OCI-LY7 (cell line): ENCODE measurements at regions not wholly inside any gene's neighbourhood (a gene's known extent, or its start where the extent isn't known, plus 50 kb on each side); places are given as distances from the start of the nearest gene placed in this dataset.

Experiments used
- BruUV-seq: library from RNA; stranded (reverse); fragments of 400-500 nt; replicated peaks from 2 replicates; lab custom pipeline; 2021; lab: Mats Ljungman, UMichigan
- CTCF ChIA-PET: fragments of 300-600 bp; sonication (Branson Sonifier 250); formaldehyde crosslinking; loops from one replicate; lab custom pipeline; 2022; ENCODE audit warnings: antibody characterized with exemption; ENCODE audit not compliant: unreplicated experiment; lab: Charles Lee
- POLR2A ChIA-PET: fragments of 300-600 bp; sonication (Branson Sonifier 250); formaldehyde crosslinking; loops from one replicate; lab custom pipeline; 2022; ENCODE audit warnings: antibody characterized with exemption; lab: Charles Lee
- DNase-seq: peaks from one replicate; pipeline ENCODE4 v3.0.0-alpha.2; 2015; ENCODE audit warnings: low spot score
- H2AFZ ChIP-seq: fragments of 200-600 bp; sonication (generic), shearing (Covaris generic); 2 replicates; pipeline ENCODE4 v1.6.1; 2014; ENCODE audit warnings: mild to moderate bottlenecking, antibody characterized with exemption, low read length, moderate library complexity
- H3K27ac ChIP-seq: fragments of 200-600 bp; sonication (generic); 2 replicates; pipeline ENCODE4 v1.5.1; 2014; ENCODE audit warnings: mixed run types, low read depth, mild to moderate bottlenecking, moderate library complexity, low read length, inconsistent platforms; ENCODE audit not compliant: poor library complexity, severe bottlenecking
- H3K36me3 ChIP-seq: fragments of 200-600 bp; sonication (generic); 2 replicates; pipeline ENCODE4 v1.6.1; 2014; ENCODE audit warnings: mild to moderate bottlenecking, antibody characterized with exemption, low read length, moderate library complexity, mixed read lengths; ENCODE audit not compliant: insufficient read depth
- H3K4me1 ChIP-seq: fragments of 200-600 bp; sonication (generic); 2 replicates; pipeline ENCODE4 v1.5.1; 2014; ENCODE audit warnings: mild to moderate bottlenecking, low read length; ENCODE audit not compliant: insufficient read depth, poor library complexity, severe bottlenecking
- H3K4me2 ChIP-seq: fragments of 200-600 bp; sonication (generic); 2 replicates; pipeline ENCODE4 v1.6.1; 2014; ENCODE audit warnings: mild to moderate bottlenecking, low read length
- H3K4me3 ChIP-seq: fragments of 200-600 bp; sonication (generic); 2 replicates; pipeline ENCODE4 v1.5.1; 2014; ENCODE audit warnings: mild to moderate bottlenecking, low read depth, low read length; ENCODE audit not compliant: poor library complexity, severe bottlenecking
- H3K79me2 ChIP-seq: fragments of 200-600 bp; sonication (generic); 2 replicates; pipeline ENCODE4 v1.6.1; 2016; ENCODE audit warnings: low read depth, mild to moderate bottlenecking, low read length, moderate library complexity, mixed read lengths; ENCODE audit not compliant: insufficient read depth
- H3K9me2 ChIP-seq: fragments of 200-600 bp; sonication (generic); 2 replicates; pipeline ENCODE4 v1.6.1; 2016; ENCODE audit warnings: mild to moderate bottlenecking, low read length, mixed read lengths; ENCODE audit not compliant: insufficient read depth
- H3K9me3 ChIP-seq: fragments of 200-600 bp; sonication (generic); 2 replicates; pipeline ENCODE4 v1.6.1; 2014; ENCODE audit warnings: mild to moderate bottlenecking, mixed run types, low read length, mixed read lengths
- H4K20me1 ChIP-seq: fragments of 200-600 bp; sonication (generic); 2 replicates; pipeline ENCODE4 v1.6.1; 2014; ENCODE audit warnings: mild to moderate bottlenecking, antibody characterized with exemption, low read length, moderate library complexity, mixed read lengths; ENCODE audit not compliant: insufficient read depth
- EZH2phosphoT487 ChIP-seq: fragments of 200-600 bp; sonication (generic); IDR thresholded peaks from 2 replicates; pipeline ENCODE4 v1.6.1; 2018; ENCODE audit warnings: low read depth, borderline replicate concordance, mild to moderate bottlenecking, mixed run types, antibody characterized with exemption, low read length, moderate library complexity, mixed read lengths
- intact Hi-C: fragments of 100-400 bp; cut with micrococcal nuclease; formaldehyde crosslinking; loops from one replicate; pipeline ENCODE4 v1.10.0; 2022; ENCODE audit not compliant: unreplicated experiment
- TF ChIP-seq, protein P1 (sequence below): fragments of 200-600 bp; sonication (generic); conservative IDR thresholded peaks from 2 replicates; pipeline ENCODE4 v1.5.1; 2014; ENCODE audit warnings: mild to moderate bottlenecking, antibody characterized with exemption, low read length, moderate library complexity, mixed read lengths

DNA sequence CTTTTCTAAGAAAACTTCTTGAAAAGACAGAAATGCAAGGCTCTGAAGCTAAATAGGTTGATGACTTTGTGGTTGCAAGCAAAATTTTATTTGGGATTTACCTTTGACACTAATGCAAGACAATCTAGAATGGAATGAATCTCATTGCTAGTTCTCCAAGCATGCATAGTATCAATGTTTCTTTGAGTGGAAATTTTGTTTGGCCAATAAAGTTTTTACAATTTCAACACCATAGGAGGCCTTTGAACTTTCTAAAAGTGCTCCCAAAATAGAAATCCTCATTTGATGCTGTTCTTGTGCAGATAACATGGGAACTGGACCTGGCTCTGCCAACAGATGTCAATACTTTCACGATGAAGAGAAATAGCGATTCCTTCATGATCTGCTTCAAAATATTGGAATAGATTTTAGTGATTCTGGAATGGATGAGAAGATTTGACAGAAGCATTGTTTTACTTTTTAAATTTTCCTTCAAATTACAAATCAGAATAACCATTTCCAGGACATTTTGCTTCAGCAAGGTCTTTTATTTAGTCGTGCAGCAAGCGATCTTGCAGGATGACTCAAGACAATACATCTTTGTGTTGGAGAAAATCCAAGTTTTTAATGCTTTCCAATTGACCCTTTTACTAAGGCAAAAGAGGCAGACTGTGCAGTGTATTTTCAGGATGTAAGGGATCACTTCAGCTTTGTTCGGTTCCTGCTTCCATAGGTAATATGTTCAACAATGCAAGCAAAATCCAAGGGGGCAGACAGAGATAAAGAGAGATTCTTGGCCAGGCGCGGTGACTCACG, 51.7 kb upstream of the OTUD4 start:
- Histone ChIP-seq H3K27ac (no peak overlapping the region), H3K4me3 (no peak overlapping the region), H3K9me3 (no peaks in the 10 kb centered on the region), H4K20me1 (no peaks in the 10 kb centered on the region), H3K36me3 (no peaks in the 10 kb centered on the region; the same call in 1 of the 2 replicates), H3K4me2 (no peak overlapping the region), H3K4me1 (peaks cover 11% of the 10 kb centered on the region), H3K9me2 (no peaks in the 10 kb centered on the region), H3K79me2 (no peaks in the 10 kb centered on the region), H2AFZ (no peak overlapping the region)
- POLR2A ChIA-PET, result interaction anchor here (0.6 kb wide), 1 partner anchor 322 kb away, joined by 4 read pairs; no protein-coding TSS in a partner anchor
- CTCF ChIA-PET, result no interaction called here
- BruUV-seq, result no TSS peak
- TF ChIP-seq, protein P1, sequence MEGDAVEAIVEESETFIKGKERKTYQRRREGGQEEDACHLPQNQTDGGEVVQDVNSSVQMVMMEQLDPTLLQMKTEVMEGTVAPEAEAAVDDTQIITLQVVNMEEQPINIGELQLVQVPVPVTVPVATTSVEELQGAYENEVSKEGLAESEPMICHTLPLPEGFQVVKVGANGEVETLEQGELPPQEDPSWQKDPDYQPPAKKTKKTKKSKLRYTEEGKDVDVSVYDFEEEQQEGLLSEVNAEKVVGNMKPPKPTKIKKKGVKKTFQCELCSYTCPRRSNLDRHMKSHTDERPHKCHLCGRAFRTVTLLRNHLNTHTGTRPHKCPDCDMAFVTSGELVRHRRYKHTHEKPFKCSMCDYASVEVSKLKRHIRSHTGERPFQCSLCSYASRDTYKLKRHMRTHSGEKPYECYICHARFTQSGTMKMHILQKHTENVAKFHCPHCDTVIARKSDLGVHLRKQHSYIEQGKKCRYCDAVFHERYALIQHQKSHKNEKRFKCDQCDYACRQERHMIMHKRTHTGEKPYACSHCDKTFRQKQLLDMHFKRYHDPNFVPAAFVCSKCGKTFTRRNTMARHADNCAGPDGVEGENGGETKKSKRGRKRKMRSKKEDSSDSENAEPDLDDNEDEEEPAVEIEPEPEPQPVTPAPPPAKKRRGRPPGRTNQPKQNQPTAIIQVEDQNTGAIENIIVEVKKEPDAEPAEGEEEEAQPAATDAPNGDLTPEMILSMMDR, result no peak
- intact Hi-C loops, result no loop called here
- no peak for DNase-seq

DNA sequence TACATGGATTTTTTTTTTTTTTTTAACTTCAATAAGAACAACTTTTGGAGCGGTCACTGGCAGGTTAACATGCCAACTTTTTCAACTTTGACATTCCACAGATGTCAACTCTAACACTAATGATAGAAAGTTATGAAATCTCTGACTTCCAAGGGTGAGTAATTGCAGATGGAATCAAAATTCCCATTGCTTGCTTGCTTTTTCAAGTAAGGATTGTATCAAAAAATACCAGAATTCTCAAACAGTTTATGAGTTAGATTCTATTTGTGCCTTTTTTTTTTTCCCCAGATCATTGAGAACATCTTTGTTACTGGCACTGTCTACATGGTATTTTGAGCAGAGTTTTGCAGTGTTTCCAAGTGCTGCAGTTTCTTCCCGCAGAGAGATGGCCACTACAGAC, 50.3 kb upstream of the OTUD4 start:
- Histone ChIP-seq H3K4me2 (no peak overlapping the region), H3K9me3 (no peaks in the 10 kb centered on the region), H3K36me3 (no peaks in the 10 kb centered on the region; the same call in 1 of the 2 replicates), H3K27ac (no peak overlapping the region), H2AFZ (no peak overlapping the region), H3K79me2 (no peaks in the 10 kb centered on the region), H3K4me3 (no peak overlapping the region), H3K9me2 (no peaks in the 10 kb centered on the region), H3K4me1 (peaks cover 11% of the 10 kb centered on the region), H4K20me1 (no peaks in the 10 kb centered on the region)
- intact Hi-C loops, result no loop called here
- CTCF ChIA-PET, result no interaction called here
- DNase-seq, result no peak
- TF ChIP-seq, protein P1, result no peak
- TF ChIP-seq EZH2phosphoT487, result no peak
- BruUV-seq, result no TSS peak
- POLR2A ChIA-PET, result interaction anchor here (0.6 kb wide), 1 partner anchor 456 kb away, joined by 3 read pairs; no protein-coding TSS in a partner anchor
